Osteoblast (primary cell): ENCODE measurements at regions not wholly inside any gene's neighbourhood (a gene's known extent, or its start where the extent isn't known, plus 50 kb on each side); places are given as distances from the start of the nearest gene placed in this dataset.

Experiments
- DNase-seq: peaks from one replicate; pipeline ENCODE4 v3.0.0; 2011; ENCODE audit warnings: low spot score, mixed read lengths; ENCODE audit not compliant: insufficient read length; ENCODE audit errors: missing footprints
- H2AFZ ChIP-seq: 2 replicates; pipeline ENCODE4 v1.6.0; 2011; ENCODE audit warnings: mild to moderate bottlenecking, low read length
- H3K27ac ChIP-seq: 2 replicates; pipeline ENCODE4 v1.5.1; 2011; ENCODE audit warnings: mild to moderate bottlenecking, low read depth, low read length, moderate library complexity
- H3K27me3 ChIP-seq: 2 replicates; pipeline ENCODE4 v1.6.0; 2012; ENCODE audit warnings: mild to moderate bottlenecking, control low read depth, inconsistent platforms, low read length, moderate library complexity; ENCODE audit not compliant: insufficient read depth
- H3K36me3 ChIP-seq: 2 replicates; pipeline ENCODE4 v1.5.1; 2011; ENCODE audit warnings: mild to moderate bottlenecking, low read length, control low read depth, moderate library complexity; ENCODE audit not compliant: insufficient read depth
- H3K4me1 ChIP-seq: 2 replicates; pipeline ENCODE4 v1.5.1; 2011; ENCODE audit warnings: mild to moderate bottlenecking, low read length, control low read depth, moderate library complexity; ENCODE audit not compliant: insufficient read depth
- H3K4me2 ChIP-seq: 2 replicates; pipeline ENCODE4 v1.6.0; 2011; ENCODE audit warnings: mild to moderate bottlenecking, low read length; ENCODE audit not compliant: insufficient read depth
- H3K4me3 ChIP-seq: fragments of 200-600 bp; sonication (generic); 3 replicates; pipeline ENCODE4 v1.5.1; 2012; ENCODE audit warnings: mild to moderate bottlenecking, low read length, inconsistent platforms; ENCODE audit not compliant: insufficient read depth
- H3K79me2 ChIP-seq: 2 replicates; pipeline ENCODE4 v1.6.0; 2012; ENCODE audit warnings: mild to moderate bottlenecking, low read length, control low read depth, inconsistent platforms; ENCODE audit not compliant: insufficient read depth
- H3K9me3 ChIP-seq: 2 replicates; pipeline ENCODE4 v1.5.1; 2011; ENCODE audit warnings: low read depth, low read length, control low read depth
- H4K20me1 ChIP-seq: 2 replicates; pipeline ENCODE4 v1.6.0; 2012; ENCODE audit warnings: mild to moderate bottlenecking, low read length, control low read depth; ENCODE audit not compliant: insufficient read depth
- CTCF ChIP-seq: IDR thresholded peaks from 2 replicates; pipeline ENCODE4 v1.5.1; 2011; ENCODE audit warnings: mild to moderate bottlenecking, low read depth, low read length, moderate library complexity; ENCODE audit errors: extremely low read depth

- H3K9me3 ChIP-seq: no peaks in the 10 kb centered on the region
- no peak overlapping the region for H3K4me2 ChIP-seq
- no peaks in the 10 kb centered on the region for H3K27me3 ChIP-seq
- no peak overlapping the region for H3K4me3 ChIP-seq
- no peak for TF ChIP-seq CTCF
- no peak for DNase-seq
- H3K79me2 ChIP-seq: no peaks in the 10 kb centered on the region
- no peak overlapping the region for H2AFZ ChIP-seq
- no peak overlapping the region for H3K27ac ChIP-seq
- no peaks in the 10 kb centered on the region for H3K36me3 ChIP-seq
- H4K20me1 ChIP-seq: no peaks in the 10 kb centered on the region
- peaks cover 6% of the 10 kb centered on the region for H3K4me1 ChIP-seq
Observed at GRCh38 chr5:68352166-68352565, 136.6 kb downstream of the PIK3R1 start.

- Histone ChIP-seq H3K4me1 (peaks cover 6% of the 10 kb centered on the region), H3K79me2 (no peaks in the 10 kb centered on the region), H3K36me3 (no peaks in the 10 kb centered on the region), H3K4me2 (no peak overlapping the region), H3K9me3 (no peaks in the 10 kb centered on the region), H2AFZ (no peak overlapping the region), H4K20me1 (no peaks in the 10 kb centered on the region), H3K27me3 (no peaks in the 10 kb centered on the region), H3K4me3 (no peak overlapping the region), H3K27ac (no peak overlapping the region)
- no peak for TF ChIP-seq CTCF
- DNase-seq: no peak
Observed at GRCh38 chr5:68353605-68354004, 138.0 kb downstream of the PIK3R1 start.

GRCh38 chr5:68354315-68354714 is 138.8 kb downstream of the PIK3R1 start:
- H3K27me3 ChIP-seq: no peaks in the 10 kb centered on the region
- no peaks in the 10 kb centered on the region for H3K9me3 ChIP-seq
- no peak for TF ChIP-seq CTCF

GRCh38 chr5:68356216-68356615 is 140.7 kb downstream of the PIK3R1 start:
- no peak for TF ChIP-seq CTCF
- peaks cover 6% of the 10 kb centered on the region for H3K4me1 ChIP-seq
- no peak overlapping the region for H3K4me2 ChIP-seq
- H4K20me1 ChIP-seq: no peaks in the 10 kb centered on the region
- no peaks in the 10 kb centered on the region for H3K79me2 ChIP-seq
- no peaks in the 10 kb centered on the region for H3K36me3 ChIP-seq
- H3K27me3 ChIP-seq: no peaks in the 10 kb centered on the region
- no peak for DNase-seq
- no peaks in the 10 kb centered on the region for H3K9me3 ChIP-seq
- no peak overlapping the region for H3K27ac ChIP-seq
- H2AFZ ChIP-seq: no peak overlapping the region
- no peak overlapping the region for H3K4me3 ChIP-seq

More at GRCh38 chr5:68354315-68354714, 138.8 kb downstream of the PIK3R1 start:
- no peak overlapping the region for H3K4me3 ChIP-seq
- no peaks in the 10 kb centered on the region for H4K20me1 ChIP-seq
- H3K27ac ChIP-seq: no peak overlapping the region
- H3K4me1 ChIP-seq: peaks cover 6% of the 10 kb centered on the region
- no peak overlapping the region for H2AFZ ChIP-seq
- H3K36me3 ChIP-seq: no peaks in the 10 kb centered on the region
- H3K79me2 ChIP-seq: no peaks in the 10 kb centered on the region
- no peak overlapping the region for H3K4me2 ChIP-seq
- no peak for DNase-seq
